ENCODE measurements at regions not wholly inside any gene's neighbourhood (a gene's known extent, or its start where the extent isn't known, plus 50 kb on each side); places are given as distances from the start of the nearest gene placed in this dataset.

- H3K79me2 ChIP-seq (ENCODE audit: low read depth), result no peaks in the 10 kb centered on the region
- TF ChIP-seq EZH2 (IDR thresholded peaks at IDR 0.05) (no peak), CTCF (IDR thresholded peaks at IDR 0.05) (no peak), EZH2phosphoT487 (IDR thresholded peaks at IDR 0.05) (no peak)
- no peaks in the 10 kb centered on the region for H3K4me1 ChIP-seq
- H3K9me3 ChIP-seq (ENCODE audit: low read depth), result no peaks in the 10 kb centered on the region
- no peak overlapping the region for H2AFZ ChIP-seq (replicated peaks)
- no peaks in the 10 kb centered on the region for H3K27me3 ChIP-seq
- no peak overlapping the region for H3K4me3 Mint-ChIP-seq
- no peak overlapping the region for H3K9ac ChIP-seq
- no peaks in the 10 kb centered on the region for H3K36me3 ChIP-seq
- no peak overlapping the region for H3K27ac ChIP-seq
- peaks cover 3% of the 10 kb centered on the region for H3K27me3 Mint-ChIP-seq (ENCODE audit: insufficient read depth, low read depth)
- H4K20me1 ChIP-seq (ENCODE audit: low read depth), result no peaks in the 10 kb centered on the region
- H3K9me3 Mint-ChIP-seq, result peaks cover 2% of the 10 kb centered on the region
- H3K36me3 Mint-ChIP-seq, result peaks cover 5% of the 10 kb centered on the region
- no peak for DNase-seq (ENCODE audit: low spot score)
- H3K27ac Mint-ChIP-seq, result no peak overlapping the region
- H3F3A ChIP-seq (ENCODE audit: low read depth), result no peaks in the 10 kb centered on the region
- no peak overlapping the region for H3K4me3 ChIP-seq
- no peaks in the 10 kb centered on the region for H3K4me1 Mint-ChIP-seq
- H3K4me2 ChIP-seq, result no peak overlapping the region
Measured at GRCh38 chr6:27119329-27119728, 128.2 kb upstream of the PRSS16 start.

- H3K36me3 ChIP-seq, result no peaks in the 10 kb centered on the region
- TF ChIP-seq EZH2phosphoT487 (IDR thresholded peaks at IDR 0.05), result no peak
- TF ChIP-seq EZH2 (IDR thresholded peaks at IDR 0.05), result no peak
- no peak for TF ChIP-seq CTCF (IDR thresholded peaks at IDR 0.05)
Measured at GRCh38 chr6:27119761-27120160, 127.7 kb upstream of the PRSS16 start.

GRCh38 chr6:27121640-27122039, 125.9 kb upstream of the PRSS16 start:
- H3K4me1 ChIP-seq, result no peaks in the 10 kb centered on the region
- H3K9ac ChIP-seq, result no peak overlapping the region
- no peak overlapping the region for H3K4me3 ChIP-seq
- no peak for TF ChIP-seq CTCF (IDR thresholded peaks at IDR 0.05)
- no peak for TF ChIP-seq EZH2 (IDR thresholded peaks at IDR 0.05)
- TF ChIP-seq EZH2phosphoT487 (IDR thresholded peaks at IDR 0.05), result no peak
- no peak overlapping the region for H3K4me3 Mint-ChIP-seq
- no peaks in the 10 kb centered on the region for H3K27me3 ChIP-seq
- no peak overlapping the region for H3K27ac Mint-ChIP-seq
- H3K9me3 Mint-ChIP-seq, result peaks cover 2% of the 10 kb centered on the region
- H3F3A ChIP-seq (ENCODE audit: low read depth), result no peaks in the 10 kb centered on the region
- H2AFZ ChIP-seq (replicated peaks), result no peak overlapping the region
- peaks cover 16% of the 10 kb centered on the region for H3K36me3 Mint-ChIP-seq
- DNase-seq (ENCODE audit: low spot score), result no peak
- H3K27me3 Mint-ChIP-seq (ENCODE audit: insufficient read depth, low read depth), result peaks cover 3% of the 10 kb centered on the region
- H3K4me1 Mint-ChIP-seq, result no peaks in the 10 kb centered on the region
- no peaks in the 10 kb centered on the region for H3K9me3 ChIP-seq (ENCODE audit: low read depth)
- H3K36me3 ChIP-seq, result no peaks in the 10 kb centered on the region
- no peak overlapping the region for H3K4me2 ChIP-seq
- no peaks in the 10 kb centered on the region for H4K20me1 ChIP-seq (ENCODE audit: low read depth)
- H3K27ac ChIP-seq, result no peak overlapping the region
- no peaks in the 10 kb centered on the region for H3K79me2 ChIP-seq (ENCODE audit: low read depth)

More at GRCh38 chr6:27119761-27120160, 127.7 kb upstream of the PRSS16 start:
- Mint-ChIP-seq H3K9me3 (peaks cover 2% of the 10 kb centered on the region), H3K27ac (no peak overlapping the region), H3K4me1 (no peaks in the 10 kb centered on the region), H3K27me3 (ENCODE audit: insufficient read depth, low read depth) (peaks cover 3% of the 10 kb centered on the region), H3K36me3 (peaks cover 7% of the 10 kb centered on the region), H3K4me3 (no peak overlapping the region)
- no peaks in the 10 kb centered on the region for H3K27me3 ChIP-seq
- H3K4me3 ChIP-seq, result no peak overlapping the region
- H3K9me3 ChIP-seq (ENCODE audit: low read depth), result no peaks in the 10 kb centered on the region
- no peak overlapping the region for H3K4me2 ChIP-seq
- no peak overlapping the region for H3K9ac ChIP-seq
- DNase-seq (ENCODE audit: low spot score), result no peak
- H2AFZ ChIP-seq (replicated peaks), result no peak overlapping the region
- H4K20me1 ChIP-seq (ENCODE audit: low read depth), result no peaks in the 10 kb centered on the region
- H3K27ac ChIP-seq, result no peak overlapping the region
- no peaks in the 10 kb centered on the region for H3K79me2 ChIP-seq (ENCODE audit: low read depth)
- H3K4me1 ChIP-seq, result no peaks in the 10 kb centered on the region
- no peaks in the 10 kb centered on the region for H3F3A ChIP-seq (ENCODE audit: low read depth)

Measured in neural progenitor cell (in vitro differentiated cells).